Suppressor macrophage treated with lipopolysaccharide for 1 hour (primary cell): ENCODE measurements at regions not wholly inside any gene's neighbourhood (a gene's known extent, or its start where the extent isn't known, plus 50 kb on each side); places are given as distances from the start of the nearest gene placed in this dataset.
"Not testable (repeated sequence)": the region's sequence is repeated elsewhere in the genome, so short reads cannot be mapped to it uniquely, and the experiment has no call there.

Experiments
- DNase-seq, 3 donors: peaks; one replicate each; pipeline ENCODE4 v3.0.0-alpha.2; 2020 to 2022

GRCh38 chr12:125824276-125824675, 759.0 kb downstream of the AACS start:
- no peak for DNase-seq

- DNase-seq = no peak
These were observed 770.6 kb downstream of the AACS start for GRCh38 chr12:125835852-125836251.

GRCh38 chr12:125836647-125837046, 771.4 kb downstream of the AACS start:
- no peak for DNase-seq

GRCh38 chr12:125841332-125841731, 776.1 kb downstream of the AACS start:
- no peak for DNase-seq

- DNase-seq = no peak
These were observed 786.9 kb downstream of the AACS start for GRCh38 chr12:125852116-125852515.

GRCh38 chr12:125852679-125853078, 787.4 kb downstream of the AACS start:
- no peak for DNase-seq

- DNase-seq = no peak
These were observed 788.4 kb downstream of the AACS start for GRCh38 chr12:125853670-125854069.

- DNase-seq = no peak
These were observed 791.1 kb downstream of the AACS start for GRCh38 chr12:125856366-125856765.

- no peak for DNase-seq
These were observed 791.7 kb downstream of the AACS start for GRCh38 chr12:125856896-125857295.

- DNase-seq = no peak
These were observed 795.5 kb downstream of the AACS start for GRCh38 chr12:125860672-125861288.

- DNase-seq = no peak
These were observed 796.4 kb downstream of the AACS start for GRCh38 chr12:125861299-125862281.

- DNase-seq = not testable (repeated sequence)
These were observed 800.0 kb downstream of the AACS start for GRCh38 chr12:125865236-125865635.

GRCh38 chr12:125871811-125872594, 806.8 kb downstream of the AACS start:
- DNase-seq = no peak

- DNase-seq = no peak
These were observed 807.8 kb downstream of the AACS start for GRCh38 chr12:125873016-125873415.

GRCh38 chr12:125878483-125878882, 813.2 kb downstream of the AACS start:
- DNase-seq = no peak

- no peak for DNase-seq
These were observed 816.9 kb downstream of the AACS start for GRCh38 chr12:125882141-125882540.

- no peak for DNase-seq
These were observed 823.7 kb downstream of the AACS start for GRCh38 chr12:125888921-125889320.

GRCh38 chr12:125889742-125890141, 824.5 kb downstream of the AACS start:
- DNase-seq = no peak

- DNase-seq = no peak
These were observed 825.2 kb downstream of the AACS start for GRCh38 chr12:125890366-125890905.

GRCh38 chr12:125890971-125891370, 825.7 kb downstream of the AACS start:
- DNase-seq = no peak

- DNase-seq = no peak
These were observed 827.0 kb downstream of the AACS start for GRCh38 chr12:125892276-125892675.

GRCh38 chr12:125902991-125903390, 837.8 kb downstream of the AACS start:
- DNase-seq = no peak

GRCh38 chr12:125907351-125907750, 842.1 kb downstream of the AACS start:
- DNase-seq = no peak
